ENCODE measurements at regions not wholly inside any gene's neighbourhood (a gene's known extent, or its start where the extent isn't known, plus 50 kb on each side); places are given as distances from the start of the nearest gene placed in this dataset.

DNA sequence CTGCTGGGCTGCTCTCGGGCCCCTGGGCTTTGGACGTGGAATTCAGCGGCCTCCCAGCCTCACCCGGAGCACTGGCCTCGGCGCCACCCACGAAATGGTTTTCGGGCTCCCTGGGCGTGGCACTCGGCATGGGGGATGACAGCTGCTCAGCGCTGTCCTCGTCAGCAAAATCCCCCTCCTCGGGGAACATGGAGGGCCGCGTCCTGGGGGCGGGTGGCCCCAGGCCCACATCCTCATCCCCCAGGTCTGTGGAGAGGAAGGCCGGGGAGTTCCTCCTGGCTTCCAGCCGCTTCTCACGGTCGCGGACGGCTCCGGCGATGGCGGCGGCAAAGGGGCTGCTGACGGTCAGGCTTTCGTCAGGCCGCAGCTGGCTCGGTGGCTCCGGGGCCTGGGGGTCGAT lies 88.4 kb downstream of the CTTN start:
- H3K36me3 ChIP-seq: no peaks in the 10 kb centered on the region
- peaks cover 0 to 12% of the 10 kb centered on the region in 2 donors for H3K4me1 ChIP-seq
- H3K27ac ChIP-seq: no peak overlapping the region
- no peak for DNase-seq (ENCODE audit: low spot score)
- H3K4me3 ChIP-seq: no peak overlapping the region
- H3K9me3 ChIP-seq: no peaks in the 10 kb centered on the region
- TF ChIP-seq, protein P1, sequence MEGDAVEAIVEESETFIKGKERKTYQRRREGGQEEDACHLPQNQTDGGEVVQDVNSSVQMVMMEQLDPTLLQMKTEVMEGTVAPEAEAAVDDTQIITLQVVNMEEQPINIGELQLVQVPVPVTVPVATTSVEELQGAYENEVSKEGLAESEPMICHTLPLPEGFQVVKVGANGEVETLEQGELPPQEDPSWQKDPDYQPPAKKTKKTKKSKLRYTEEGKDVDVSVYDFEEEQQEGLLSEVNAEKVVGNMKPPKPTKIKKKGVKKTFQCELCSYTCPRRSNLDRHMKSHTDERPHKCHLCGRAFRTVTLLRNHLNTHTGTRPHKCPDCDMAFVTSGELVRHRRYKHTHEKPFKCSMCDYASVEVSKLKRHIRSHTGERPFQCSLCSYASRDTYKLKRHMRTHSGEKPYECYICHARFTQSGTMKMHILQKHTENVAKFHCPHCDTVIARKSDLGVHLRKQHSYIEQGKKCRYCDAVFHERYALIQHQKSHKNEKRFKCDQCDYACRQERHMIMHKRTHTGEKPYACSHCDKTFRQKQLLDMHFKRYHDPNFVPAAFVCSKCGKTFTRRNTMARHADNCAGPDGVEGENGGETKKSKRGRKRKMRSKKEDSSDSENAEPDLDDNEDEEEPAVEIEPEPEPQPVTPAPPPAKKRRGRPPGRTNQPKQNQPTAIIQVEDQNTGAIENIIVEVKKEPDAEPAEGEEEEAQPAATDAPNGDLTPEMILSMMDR (IDR thresholded peaks at IDR 0.05): no peak
- H3K27me3 ChIP-seq: no peaks in the 10 kb centered on the region

DNA sequence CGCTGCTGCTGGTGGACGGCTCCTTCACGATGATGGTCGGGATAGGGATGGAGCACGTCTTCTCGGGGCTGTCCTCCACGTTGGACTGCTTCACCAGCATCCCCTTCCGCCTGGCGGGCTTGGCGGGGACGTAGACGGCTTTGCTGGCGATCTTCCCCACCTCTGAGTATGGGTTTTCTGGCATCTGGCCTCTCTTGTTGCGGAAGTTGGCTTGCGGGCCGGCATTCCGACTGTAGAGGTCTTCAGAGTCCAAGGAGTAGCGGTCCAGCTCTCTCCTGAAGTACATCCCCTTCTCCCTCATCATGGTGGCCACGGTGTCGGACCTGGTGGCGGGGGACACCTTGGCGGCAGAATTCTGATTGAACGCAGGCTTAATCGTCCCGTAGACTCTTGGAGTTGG lies 88.8 kb downstream of the CTTN start:
- no peak for DNase-seq (ENCODE audit: low spot score)
- Histone ChIP-seq H3K9me3 (no peaks in the 10 kb centered on the region), H3K36me3 (no peaks in the 10 kb centered on the region), H3K4me3 (no peak overlapping the region), H3K27me3 (no peaks in the 10 kb centered on the region), H3K4me1 (peaks cover 0 to 8% of the 10 kb centered on the region in 2 donors), H3K27ac (no peak overlapping the region)
- TF ChIP-seq, protein P1 (IDR thresholded peaks at IDR 0.05): no peak

DNA sequence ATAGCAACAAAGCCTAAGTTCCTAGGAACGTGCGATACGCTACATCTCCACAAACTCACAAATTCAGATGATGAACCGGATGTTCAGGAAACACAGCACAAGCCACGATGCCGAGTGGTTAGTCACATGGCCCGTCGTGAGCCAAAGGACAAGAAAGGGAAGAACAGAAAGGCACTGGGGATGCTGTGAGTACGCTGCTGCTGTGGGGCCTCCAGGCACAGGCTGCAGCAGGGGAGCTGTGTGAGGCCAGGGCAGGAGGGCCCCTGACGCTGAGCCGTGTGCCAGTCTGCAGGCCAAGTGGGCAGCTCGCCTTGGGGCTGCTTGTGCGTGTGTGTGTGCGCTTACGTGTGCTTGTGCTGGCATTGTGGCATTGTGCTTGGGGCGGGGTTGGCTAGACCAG lies 89.4 kb downstream of the CTTN start:
- no peaks in the 10 kb centered on the region for H3K9me3 ChIP-seq
- no peak overlapping the region for H3K27ac ChIP-seq
- DNase-seq (ENCODE audit: low spot score): no peak
- no peaks in the 10 kb centered on the region for H3K36me3 ChIP-seq
- H3K27me3 ChIP-seq: no peaks in the 10 kb centered on the region
- no peak overlapping the region for H3K4me3 ChIP-seq
- TF ChIP-seq, protein P1 (IDR thresholded peaks at IDR 0.05): no peak
- H3K4me1 ChIP-seq: peaks cover 0 to 2% of the 10 kb centered on the region in 2 donors

DNA sequence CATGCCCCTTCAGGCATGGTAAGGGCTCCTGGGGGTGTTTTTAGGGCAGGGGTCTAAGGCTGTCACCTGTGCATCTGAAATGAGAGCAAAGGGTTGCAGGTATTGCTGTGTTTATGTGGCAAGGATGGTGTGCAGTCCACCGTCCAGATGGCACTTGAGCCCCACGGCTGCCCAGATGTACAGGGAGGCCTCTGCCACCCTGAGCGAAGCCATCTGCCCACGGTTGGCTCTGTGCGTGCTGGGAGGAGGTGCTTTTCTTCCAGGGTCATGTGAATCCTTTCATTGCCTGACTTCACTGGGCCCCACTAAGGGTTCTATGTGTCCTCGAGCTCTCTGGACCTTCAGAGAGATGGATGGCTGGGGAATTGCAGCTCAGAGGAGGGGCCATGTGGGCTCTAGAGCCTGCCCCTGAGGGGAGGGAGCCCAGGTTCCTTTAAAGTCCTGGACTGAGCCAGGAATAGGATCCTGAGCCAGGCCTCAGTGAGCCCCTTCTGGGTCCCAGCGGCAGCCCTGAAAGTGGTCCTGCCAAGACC lies 89.9 kb downstream of the CTTN start:
- no peaks in the 10 kb centered on the region for H3K4me1 ChIP-seq
- no peaks in the 10 kb centered on the region for H3K9me3 ChIP-seq
- DNase-seq (ENCODE audit: low spot score): no peak
- H3K27ac ChIP-seq: no peak overlapping the region
- no peak overlapping the region for H3K4me3 ChIP-seq
- TF ChIP-seq, protein P1 (IDR thresholded peaks at IDR 0.05): no peak
- no peaks in the 10 kb centered on the region for H3K36me3 ChIP-seq
- no peaks in the 10 kb centered on the region for H3K27me3 ChIP-seq

DNA sequence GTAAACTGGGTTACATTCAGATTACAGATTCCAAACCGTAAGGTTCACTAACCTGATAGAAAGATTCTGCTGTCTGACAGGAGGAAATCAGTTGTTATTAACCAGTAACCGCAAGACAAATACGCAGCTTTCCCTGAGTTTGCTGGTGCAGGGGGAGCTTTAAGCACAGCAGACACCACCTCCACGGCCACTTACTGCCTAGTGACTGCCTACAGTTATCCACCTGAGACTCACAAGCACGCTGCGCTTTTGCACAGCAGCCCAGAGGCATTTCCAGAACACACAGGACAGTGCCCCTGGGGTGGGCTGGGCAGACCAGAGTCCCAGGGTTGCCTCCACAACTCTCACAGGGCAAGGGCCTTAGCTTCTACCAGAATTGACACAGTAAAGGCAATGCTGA lies 90.9 kb downstream of the CTTN start:
- Histone ChIP-seq H3K4me3 (no peak overlapping the region), H3K27me3 (no peaks in the 10 kb centered on the region), H3K9me3 (no peaks in the 10 kb centered on the region), H3K4me1 (no peaks in the 10 kb centered on the region), H3K36me3 (no peaks in the 10 kb centered on the region), H3K27ac (no peak overlapping the region)
- no peak for DNase-seq (ENCODE audit: low spot score)
- TF ChIP-seq, protein P1 (IDR thresholded peaks at IDR 0.05): no peak

DNA sequence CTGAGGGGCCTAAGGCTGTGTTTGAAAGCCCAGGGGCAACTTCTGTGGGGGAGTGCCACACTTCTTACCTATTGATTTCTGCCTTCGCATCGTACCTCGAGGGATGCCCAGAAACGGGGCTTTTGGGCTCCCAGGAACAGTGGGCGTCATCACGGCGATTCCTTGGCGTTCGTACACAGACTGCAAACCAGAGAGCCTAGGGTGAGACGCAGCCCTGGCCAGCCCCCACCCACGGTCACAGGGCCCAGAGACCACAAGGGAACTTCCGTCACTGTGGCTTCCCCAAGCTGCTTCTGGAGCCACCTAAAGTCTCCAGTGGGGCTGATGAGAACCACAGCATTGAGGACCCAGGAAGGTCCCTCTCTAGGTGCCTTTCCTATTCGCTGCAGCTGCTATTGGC lies 91.9 kb downstream of the CTTN start:
- H3K27me3 ChIP-seq: no peaks in the 10 kb centered on the region
- H3K4me1 ChIP-seq: no peaks in the 10 kb centered on the region
- H3K4me3 ChIP-seq: no peak overlapping the region
- TF ChIP-seq, protein P1 (IDR thresholded peaks at IDR 0.05): no peak
- H3K27ac ChIP-seq: no peak overlapping the region
- H3K36me3 ChIP-seq: no peaks in the 10 kb centered on the region
- no peak for DNase-seq (ENCODE audit: low spot score)
- H3K9me3 ChIP-seq: no peaks in the 10 kb centered on the region

Measured in right atrium auricular region (tissue), 2 donors.